ACHN (cell line): ENCODE measurements at regions not wholly inside any gene's neighbourhood (a gene's known extent, or its start where the extent isn't known, plus 50 kb on each side); places are given as distances from the start of the nearest gene placed in this dataset.

ENCODE experiments used
- DNase-seq: peaks from one replicate; pipeline ENCODE4 v3.0.0-alpha.2; 2015
- in situ Hi-C: cut with HindIII; loops from 2 replicates; pipeline ENCODE4 v1.10.0; 2017; ENCODE audit warnings: low sequenced_read_pairs, low pct_ligation_motif_present, low pct_unique_long_range_greater_than_20kb

DNA sequence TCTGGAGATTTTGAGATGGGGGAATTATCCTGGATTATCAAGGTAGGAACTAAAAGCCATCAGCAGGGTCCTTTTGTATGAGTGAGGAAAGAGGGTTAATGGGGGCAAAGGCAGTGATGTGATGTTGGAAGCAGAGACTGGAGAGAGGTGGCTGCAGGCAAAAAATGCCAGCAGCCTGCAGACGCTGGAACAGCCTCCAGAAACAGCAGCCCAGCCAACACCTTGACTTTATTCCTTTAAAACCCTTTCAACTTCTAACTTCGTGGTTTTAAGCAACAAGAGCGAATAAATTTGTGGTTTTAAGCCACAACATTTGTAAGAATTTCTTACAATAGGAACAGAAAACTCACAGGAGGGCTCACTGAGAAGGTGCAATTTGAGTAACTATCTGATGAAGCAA, 523.1 kb upstream of the HS6ST1 start:
- in situ Hi-C loops, result no loop called here
- no peak for DNase-seq

DNA sequence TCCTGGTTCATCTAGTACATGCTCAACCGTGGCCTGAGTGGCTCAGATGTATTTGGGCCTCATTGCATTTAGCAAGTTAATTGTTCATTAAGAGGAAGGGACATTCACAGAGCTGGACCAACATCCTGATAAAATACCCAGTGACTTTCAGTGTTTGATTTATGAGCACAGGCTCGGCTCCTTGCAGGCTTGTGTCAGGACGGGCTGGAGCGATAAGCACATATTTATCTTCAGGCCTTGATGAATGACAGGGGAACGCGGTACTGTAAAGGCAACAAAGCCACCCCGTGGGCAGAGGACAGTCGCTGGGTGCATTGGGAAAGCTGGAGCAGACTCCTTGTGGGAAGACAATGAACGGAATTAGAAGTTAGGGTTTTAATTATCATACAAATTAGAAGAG, 548.6 kb upstream of the HS6ST1 start:
- in situ Hi-C loops, result no loop called here
- DNase-seq, result no peak

GRCh38 chr2:128867936-128868636, 549.4 kb upstream of the HS6ST1 start:
- in situ Hi-C loops, result no loop called here
- no peak for DNase-seq

GRCh38 chr2:128868686-128869551, 550.3 kb upstream of the HS6ST1 start:
- in situ Hi-C loops, result no loop called here
- no peak for DNase-seq

- DNase-seq, result no peak
- in situ Hi-C loops, result no loop called here
Observed at GRCh38 chr2:128874608-128875007, 555.9 kb upstream of the HS6ST1 start.

GRCh38 chr2:128876986-128877983, 558.6 kb upstream of the HS6ST1 start:
- DNase-seq, result no peak
- in situ Hi-C loops, result no loop called here

GRCh38 chr2:128879161-128879560, 560.5 kb upstream of the HS6ST1 start:
- in situ Hi-C loops, result no loop called here
- no peak for DNase-seq

DNA sequence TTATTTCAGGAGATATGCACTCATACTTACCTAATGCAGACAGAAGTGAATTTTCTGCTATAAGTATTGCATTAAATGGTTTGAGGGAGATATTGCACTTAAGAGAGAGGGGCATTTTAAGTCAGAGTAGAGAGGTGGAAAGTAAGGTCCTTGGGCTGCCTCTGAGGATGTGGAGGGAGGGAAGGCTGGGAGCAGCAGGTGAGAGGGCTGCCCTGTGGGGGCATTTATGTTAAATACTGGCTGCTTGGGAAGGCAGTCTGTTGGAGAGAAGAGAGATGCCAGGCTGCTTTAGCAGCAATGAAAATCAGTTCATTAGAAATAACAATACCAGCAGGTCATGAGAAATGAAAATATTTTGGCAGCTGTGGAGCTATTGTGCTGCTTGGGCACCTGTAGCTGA, 576.2 kb upstream of the HS6ST1 start:
- no peak for DNase-seq
- in situ Hi-C loops, result no loop called here

DNA sequence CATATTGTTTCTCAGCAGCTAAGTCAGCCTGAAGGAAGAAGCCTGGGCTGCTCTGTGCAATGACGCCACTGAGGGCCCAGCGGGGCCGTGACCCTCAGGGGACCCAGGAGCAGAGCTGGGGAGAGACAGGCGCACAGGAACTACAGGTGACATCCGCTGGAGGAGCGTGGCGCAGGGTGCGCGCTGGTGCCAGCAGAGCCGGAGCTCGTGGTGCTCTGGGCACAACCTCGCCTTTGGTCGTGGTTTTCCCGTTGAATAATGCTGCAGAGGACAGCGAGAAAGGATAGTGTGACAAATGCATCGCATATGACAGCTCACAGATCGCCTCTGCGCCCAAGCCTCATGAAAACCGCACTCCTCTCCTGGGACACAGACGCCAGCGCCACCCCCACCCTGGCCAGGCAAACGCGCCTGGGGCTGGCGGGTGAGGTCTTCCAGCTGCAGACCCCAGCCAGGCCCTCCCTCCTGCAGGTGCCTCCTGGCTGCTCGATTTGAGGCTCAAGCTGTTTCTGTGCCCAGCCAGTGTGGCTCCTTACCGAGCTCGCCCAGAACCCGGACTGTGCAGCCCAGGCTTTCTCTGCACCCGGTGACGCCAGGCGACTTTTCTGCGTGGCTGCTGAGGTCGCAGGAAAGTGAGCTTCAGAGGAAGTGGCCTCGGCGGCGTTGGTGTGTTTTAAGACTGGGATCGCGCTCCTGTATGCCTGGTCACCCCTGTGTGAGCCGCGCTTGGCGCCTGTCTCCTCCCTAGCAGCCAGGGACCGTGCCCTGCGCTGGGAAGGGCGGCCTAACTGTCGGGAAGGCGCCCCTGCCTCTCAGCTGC, 583.1 kb upstream of the HS6ST1 start:
- in situ Hi-C loops, result no loop called here
- DNase-seq, result no peak

GRCh38 chr2:128903637-128904036, 585.0 kb upstream of the HS6ST1 start:
- in situ Hi-C loops, result no loop called here
- DNase-seq, result no peak

- in situ Hi-C loops, result no loop called here
- no peak for DNase-seq
Observed at GRCh38 chr2:128911276-128911675, 592.6 kb upstream of the HS6ST1 start.

GRCh38 chr2:128914320-128914719, 595.7 kb upstream of the HS6ST1 start:
- in situ Hi-C loops, result no loop called here
- no peak for DNase-seq

GRCh38 chr2:128921751-128922150, 603.1 kb upstream of the HS6ST1 start:
- in situ Hi-C loops, result no loop called here
- DNase-seq, result no peak

- in situ Hi-C loops, result no loop called here
- DNase-seq, result no peak
Observed at GRCh38 chr2:128922154-128922553, 603.5 kb upstream of the HS6ST1 start.

DNA sequence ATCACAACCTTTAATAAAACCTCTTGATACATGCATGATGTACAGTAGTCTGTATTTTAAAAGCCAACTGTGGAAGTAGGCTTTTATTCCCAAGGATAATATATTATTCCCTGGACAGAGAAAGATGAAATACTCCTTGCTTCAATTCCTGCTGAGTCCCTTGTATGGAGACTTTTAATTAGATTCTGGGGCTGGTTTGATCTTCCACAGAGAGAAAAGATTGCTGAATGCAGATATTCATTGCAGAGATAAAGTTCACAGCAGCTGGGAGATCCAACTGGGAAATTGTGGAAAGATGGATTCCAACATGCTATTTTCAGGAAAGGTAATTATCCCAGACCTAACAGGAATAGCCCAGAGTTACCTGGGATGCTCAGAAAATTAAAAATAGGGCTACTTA, 607.0 kb upstream of the HS6ST1 start:
- no peak for DNase-seq
- in situ Hi-C loops, result no loop called here

DNA sequence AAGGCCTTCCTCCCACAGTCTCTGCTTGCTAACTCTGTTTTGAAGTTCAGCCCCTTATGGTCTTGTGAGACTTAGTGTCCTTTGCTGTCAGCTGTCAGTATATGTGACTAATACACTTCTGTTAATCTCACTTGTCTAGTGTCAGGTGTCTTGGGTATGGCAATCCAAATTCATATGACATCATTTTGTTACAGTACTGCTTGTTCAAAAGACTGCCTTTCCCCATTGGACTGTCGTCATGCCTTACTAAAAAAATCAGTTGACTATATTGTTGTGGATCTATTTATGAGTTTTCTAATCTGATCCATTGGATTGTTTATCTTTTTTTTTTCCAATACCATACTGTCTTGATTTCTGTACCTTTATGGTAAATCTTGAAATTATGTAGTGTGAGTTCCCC, 611.4 kb upstream of the HS6ST1 start:
- DNase-seq, result no peak
- in situ Hi-C loops, result no loop called here

DNA sequence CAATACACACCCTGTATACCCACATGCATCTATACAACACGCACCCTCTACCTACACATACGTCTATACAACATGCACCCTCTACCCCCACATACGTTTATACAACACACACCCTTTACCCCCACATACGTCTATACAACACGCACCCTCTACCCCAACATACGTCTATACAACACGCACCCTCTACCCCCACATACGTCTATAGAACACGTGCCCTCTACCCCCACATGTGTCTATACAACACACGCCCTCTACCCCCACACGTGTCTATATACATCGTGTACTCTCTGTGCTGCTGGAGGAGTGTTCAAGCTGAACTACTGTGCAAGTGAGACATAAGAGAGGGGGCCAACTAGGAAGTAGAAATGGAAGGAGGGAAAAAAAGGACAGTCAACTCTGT, 621.7 kb upstream of the HS6ST1 start:
- in situ Hi-C loops, result no loop called here
- no peak for DNase-seq

DNA sequence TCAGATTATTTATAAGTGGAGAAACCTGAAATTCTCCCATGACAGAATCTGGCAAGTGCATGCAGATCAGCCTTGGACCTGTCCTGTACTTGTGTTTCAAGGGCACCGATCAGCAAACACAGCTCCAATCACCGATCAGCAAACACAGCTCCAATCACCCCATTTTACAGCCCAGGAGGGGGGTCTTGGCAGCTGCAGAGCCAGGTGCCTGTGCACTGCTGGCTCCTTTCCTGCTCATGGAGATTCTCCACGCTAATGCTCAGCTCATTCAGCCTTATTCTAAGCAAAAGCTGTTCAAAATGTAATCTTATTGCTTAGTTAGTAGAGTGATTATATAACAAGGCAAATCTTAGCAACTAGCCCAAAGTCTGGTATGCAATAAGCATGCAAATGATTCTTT, 623.1 kb upstream of the HS6ST1 start:
- in situ Hi-C loops, result no loop called here
- DNase-seq, result no peak
